ENCODE measurements at regions not wholly inside any gene's neighbourhood (a gene's known extent, or its start where the extent isn't known, plus 50 kb on each side); places are given as distances from the start of the nearest gene placed in this dataset.

DNA sequence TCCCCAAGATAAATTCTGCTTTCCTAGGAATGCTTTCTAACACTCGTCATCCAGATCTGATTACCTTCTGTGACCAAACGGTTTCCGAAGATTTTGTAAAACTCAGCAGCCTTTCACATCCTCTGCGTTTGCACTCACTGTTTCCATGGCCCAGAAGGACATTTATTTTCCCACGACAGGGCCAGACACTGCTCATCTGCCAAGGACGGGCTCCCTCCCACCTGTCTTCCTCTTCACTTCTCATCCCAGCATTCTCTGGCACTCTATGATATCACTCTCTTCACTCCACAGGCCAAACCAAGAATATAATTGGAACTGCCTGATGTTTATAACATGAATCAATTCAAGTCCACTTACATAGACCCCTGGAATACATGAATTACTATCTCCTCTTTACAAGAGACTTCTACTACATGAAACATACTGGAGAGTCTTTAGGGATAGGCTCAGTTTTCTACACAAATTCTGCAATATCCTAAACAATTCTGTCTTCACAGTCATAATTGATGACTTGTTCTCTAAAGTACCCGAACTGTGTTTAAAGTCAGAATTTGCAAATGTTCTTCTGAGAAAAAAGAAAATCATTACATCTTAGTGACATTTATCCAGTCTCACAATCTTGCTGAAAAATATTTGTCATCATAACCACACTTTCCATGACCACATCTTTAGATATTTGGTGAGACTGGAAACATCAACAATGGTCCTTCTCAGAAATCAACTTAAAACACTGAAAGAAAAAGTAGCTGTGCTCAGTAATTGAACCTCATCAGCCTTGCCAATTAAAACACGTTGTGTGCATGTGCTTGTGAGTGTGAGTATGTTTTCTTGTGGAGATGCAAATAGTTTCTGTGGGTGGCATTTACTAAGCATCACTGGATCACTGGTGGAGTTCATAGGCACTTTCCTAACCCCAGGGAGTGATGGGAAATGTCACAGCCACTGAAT, 79.5 kb upstream of the PRSS58 start:
- DNase-seq (ENCODE audit: low spot score), result no peak
- intact Hi-C loops (cut with DNase I), result no loop called here

DNA sequence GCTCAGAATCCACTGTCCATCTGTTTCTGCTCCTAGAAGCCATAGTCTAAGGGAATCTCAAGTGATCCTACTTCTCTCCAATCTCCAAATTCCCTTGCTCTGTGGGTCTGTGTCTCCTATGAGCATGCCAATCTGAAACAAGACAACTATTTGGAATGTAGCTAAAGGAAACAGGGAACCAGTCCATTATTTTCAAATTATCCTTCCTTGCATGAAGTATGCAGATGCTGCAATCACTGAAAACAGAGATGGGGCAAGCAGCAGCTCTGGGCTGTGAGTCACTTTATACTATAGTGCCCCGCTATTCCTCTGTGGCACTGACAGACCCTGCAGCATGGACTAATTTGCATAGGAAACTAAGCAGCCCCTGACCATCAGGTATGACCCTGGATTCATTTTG, 76.9 kb upstream of the PRSS58 start:
- DNase-seq (ENCODE audit: low spot score), result no peak
- intact Hi-C loops (cut with DNase I), result no loop called here

DNA sequence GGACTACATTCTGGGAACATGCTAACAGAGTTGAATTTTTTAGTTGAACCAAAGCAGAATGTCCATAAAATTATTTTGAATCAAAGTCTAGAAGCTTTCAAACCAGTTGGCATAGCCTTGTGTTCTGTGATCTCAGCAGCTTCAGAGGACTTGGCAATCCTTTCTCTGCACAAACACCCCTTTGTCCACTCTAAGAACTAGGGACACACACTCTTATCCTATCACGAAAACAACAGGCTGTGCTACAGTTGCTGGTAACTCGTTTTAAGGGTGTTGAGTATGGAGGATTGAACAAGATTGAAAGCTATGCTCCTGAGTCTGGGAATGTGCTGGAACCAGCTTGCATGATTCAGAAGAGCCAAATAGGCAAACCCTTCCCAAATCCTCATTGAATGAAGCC, 76.4 kb upstream of the PRSS58 start:
- DNase-seq (ENCODE audit: low spot score), result no peak
- intact Hi-C loops (cut with DNase I), result no loop called here

DNA sequence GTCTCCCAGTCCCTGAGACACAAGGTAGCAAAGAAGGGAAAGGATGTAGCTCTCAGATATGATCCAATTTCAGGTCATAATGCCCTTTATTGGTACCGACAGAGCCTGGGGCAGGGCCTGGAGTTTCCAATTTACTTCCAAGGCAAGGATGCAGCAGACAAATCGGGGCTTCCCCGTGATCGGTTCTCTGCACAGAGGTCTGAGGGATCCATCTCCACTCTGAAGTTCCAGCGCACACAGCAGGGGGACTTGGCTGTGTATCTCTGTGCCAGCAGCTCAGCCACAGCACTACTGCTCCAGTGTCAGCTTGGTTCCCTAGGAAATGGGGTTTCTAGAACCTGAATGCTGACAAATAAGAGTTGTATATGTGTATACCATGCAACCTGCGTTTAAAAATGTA, 74.6 kb upstream of the PRSS58 start:
- intact Hi-C loops (cut with DNase I), result no loop called here
- DNase-seq (ENCODE audit: low spot score), result no peak

DNA sequence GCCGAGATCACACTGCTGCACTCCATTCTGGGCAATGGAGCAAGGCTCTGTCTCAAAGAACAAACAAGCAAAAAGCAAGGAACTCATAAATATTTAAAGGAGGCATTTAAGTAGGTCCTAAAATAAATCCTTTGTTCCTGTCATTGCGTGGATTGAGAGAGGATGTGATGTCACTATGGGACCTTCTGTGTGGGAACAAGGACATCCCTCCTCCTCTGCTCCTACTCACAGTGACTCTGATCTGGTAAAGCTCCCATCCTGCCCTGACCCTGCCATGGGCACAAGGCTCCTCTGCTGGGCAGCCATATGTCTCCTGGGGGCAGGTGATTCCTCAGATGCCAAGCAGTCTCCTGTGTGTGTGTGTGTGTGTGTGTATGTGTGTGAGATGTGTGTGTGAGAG, 74.1 kb upstream of the PRSS58 start:
- intact Hi-C loops (cut with DNase I), result no loop called here
- no peak for DNase-seq (ENCODE audit: low spot score)

DNA sequence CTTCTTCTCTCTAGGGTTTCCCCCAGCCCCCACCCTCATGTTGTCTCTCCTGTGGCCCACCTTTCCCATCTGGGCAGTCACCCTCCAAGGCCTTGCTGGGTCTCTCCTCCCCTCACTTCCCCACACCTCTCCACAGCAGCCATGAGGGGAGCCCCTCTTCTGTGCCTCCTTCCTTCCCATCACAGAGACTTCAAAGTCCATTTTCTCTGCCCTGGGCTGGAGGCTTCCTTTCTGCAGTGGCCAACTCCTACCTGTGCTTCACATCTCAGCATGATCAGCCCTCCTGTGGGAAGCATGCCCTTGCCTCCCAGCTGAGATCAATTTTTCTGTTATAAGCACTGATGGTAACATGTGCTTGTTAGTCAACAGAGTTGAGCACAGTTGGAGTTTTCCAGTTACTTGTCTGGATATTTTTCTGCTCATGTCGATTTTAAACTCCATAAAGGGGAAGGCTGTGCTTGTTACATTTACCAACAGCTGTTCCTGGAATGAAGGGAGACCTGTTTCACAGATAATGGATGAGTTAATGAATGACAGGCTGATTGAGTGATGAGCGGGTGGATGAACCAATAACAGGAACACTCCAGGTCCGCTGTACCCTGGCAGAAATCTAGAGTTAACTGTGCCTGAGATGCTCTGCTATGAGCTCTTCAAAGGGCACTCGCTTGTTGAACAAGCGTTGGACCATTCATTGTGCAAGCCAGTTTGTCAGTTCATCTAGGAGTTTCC, 71.4 kb upstream of the PRSS58 start:
- DNase-seq (ENCODE audit: low spot score), result no peak
- intact Hi-C loops (cut with DNase I), result loop anchor here in 1 of 2 donors (2.0 kb wide), 1 partner anchor 464 kb away; no protein-coding TSS in a partner anchor

DNA sequence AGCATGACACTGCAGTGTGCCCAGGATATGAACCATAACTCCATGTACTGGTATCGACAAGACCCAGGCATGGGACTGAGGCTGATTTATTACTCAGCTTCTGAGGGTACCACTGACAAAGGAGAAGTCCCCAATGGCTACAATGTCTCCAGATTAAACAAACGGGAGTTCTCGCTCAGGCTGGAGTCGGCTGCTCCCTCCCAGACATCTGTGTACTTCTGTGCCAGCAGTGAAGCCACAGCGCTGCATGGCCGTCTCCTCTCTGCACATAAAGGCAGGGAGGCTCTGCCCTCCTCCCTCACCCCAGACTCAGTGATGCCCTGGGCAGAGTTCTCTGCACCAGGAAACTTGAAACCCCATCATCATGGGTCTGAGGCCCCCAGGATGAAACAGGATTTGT, 70.7 kb upstream of the PRSS58 start:
- intact Hi-C loops (cut with DNase I), result loop anchor here in 1 of 2 donors (2.0 kb wide), 1 partner anchor 464 kb away; no protein-coding TSS in a partner anchor
- DNase-seq (ENCODE audit: low spot score), result no peak

DNA sequence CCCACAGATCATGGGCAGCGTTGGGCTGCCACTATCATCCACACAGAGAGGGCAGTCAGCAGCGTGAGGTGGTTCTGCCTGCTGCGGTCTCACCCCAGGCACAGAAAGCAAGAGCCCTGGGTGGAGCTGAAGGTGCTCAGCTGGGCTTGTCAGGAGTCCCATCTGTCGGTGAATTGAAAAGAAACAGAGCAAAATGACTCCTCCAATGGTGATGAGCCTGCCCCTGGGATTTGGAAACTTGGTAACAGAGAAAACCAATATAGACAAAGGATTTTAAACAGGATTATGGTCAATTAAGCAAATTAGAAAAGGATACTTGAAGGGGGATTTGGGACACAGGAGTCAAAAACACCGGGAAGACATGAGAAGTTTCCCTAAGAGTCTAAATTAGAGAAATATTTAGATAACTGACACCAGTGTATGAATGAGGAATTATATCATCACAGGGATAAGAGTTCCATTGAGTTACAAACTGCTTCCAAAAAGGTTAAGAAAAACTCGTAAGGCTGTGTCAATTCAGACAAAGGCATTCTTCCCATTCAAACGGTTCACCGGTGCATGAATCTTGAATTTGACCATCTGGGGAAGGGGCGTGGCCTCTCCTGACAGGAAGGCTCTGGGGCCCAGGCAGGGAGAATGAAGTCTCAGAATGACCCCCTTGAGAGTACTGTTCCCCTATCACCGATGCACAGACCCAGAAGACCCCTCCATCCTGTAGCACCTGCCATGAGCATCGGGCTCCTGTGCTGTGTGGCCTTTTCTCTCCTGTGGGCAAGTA, 70.0 kb upstream of the PRSS58 start:
- no peak for DNase-seq (ENCODE audit: low spot score)
- intact Hi-C loops (cut with DNase I), result loop anchor here in 1 of 2 donors (2.0 kb wide), 1 partner anchor 463 kb away; no protein-coding TSS in a partner anchor

DNA sequence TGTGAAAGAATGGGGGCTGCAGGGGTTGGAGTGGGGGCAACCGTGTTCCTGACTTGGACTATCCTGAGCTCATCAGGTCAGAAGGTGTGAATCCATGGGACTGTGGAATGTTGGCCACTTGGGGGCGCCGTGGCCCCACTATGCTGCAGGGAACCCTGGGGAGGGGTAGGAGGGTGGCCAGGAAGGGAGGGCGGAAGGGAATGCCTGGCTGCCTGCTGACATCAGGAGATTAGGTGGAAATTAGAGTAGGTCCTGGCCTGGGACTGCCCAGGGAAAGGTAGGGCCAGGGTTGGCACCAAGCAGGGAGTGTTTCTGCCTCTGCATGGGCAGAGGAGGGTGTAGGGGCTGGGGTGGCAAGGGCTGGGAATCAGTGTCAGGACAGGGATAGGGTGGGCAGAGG, 65.8 kb upstream of the PRSS58 start:
- intact Hi-C loops (cut with DNase I), result loop anchor here in 1 of 2 donors (1.0 kb wide), 1 partner anchor 31 kb away; no protein-coding TSS in a partner anchor
- no peak for DNase-seq (ENCODE audit: low spot score)

DNA sequence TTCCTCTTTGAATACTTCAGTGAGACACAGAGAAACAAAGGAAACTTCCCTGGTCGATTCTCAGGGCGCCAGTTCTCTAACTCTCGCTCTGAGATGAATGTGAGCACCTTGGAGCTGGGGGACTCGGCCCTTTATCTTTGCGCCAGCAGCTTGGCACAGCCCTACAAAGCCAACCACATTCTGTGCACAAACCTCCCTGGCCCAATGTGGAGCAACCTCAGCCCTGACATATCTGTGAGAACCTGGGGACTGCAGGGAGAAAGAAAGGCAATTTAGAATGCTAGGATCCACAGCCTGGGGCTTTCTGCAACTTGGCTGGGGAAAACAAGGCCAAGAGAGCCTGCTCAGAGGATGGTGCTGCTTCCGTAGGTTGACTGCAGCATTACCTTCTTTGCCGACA, 63.5 kb upstream of the PRSS58 start:
- no peak for DNase-seq (ENCODE audit: low spot score)
- intact Hi-C loops (cut with DNase I), result no loop called here

DNA sequence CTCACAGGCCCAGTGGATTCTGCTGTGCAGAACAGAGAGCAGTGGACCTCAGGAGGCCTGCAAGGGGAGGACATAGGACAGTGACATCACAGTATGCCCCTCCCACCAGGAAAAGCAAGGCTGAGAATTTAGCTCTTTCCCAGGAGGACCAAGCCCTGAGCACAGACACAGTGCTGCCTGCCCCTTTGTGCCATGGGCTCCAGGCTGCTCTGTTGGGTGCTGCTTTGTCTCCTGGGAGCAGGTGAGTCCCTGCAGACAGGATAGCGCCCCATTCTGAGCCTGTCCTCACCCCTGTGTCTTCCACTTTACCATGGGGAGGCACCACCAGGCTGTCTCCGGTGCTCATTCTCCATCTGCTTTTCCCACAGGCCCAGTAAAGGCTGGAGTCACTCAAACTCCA, 63.0 kb upstream of the PRSS58 start:
- intact Hi-C loops (cut with DNase I), result no loop called here
- no peak for DNase-seq (ENCODE audit: low spot score)

DNA sequence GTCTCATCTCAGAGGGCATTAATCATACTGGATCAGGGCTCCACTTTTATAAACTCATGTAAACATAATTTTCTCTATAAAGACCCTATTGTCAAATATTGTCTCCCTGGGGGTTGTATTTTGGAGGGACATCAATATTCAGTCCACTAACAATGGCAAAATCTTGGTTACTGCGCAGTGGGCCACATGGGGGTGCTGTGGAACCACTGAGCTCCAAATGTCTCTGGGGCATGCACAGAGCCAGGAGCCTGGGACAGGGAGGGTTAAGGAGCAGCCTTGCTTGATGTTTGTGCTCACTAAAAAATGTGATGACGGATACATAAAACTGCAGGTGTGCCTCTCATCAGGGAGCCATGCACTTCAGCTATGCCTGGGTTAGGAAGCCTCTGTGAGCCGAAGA, 62.1 kb upstream of the PRSS58 start:
- intact Hi-C loops (cut with DNase I), result no loop called here
- DNase-seq (ENCODE audit: low spot score), result no peak

DNA sequence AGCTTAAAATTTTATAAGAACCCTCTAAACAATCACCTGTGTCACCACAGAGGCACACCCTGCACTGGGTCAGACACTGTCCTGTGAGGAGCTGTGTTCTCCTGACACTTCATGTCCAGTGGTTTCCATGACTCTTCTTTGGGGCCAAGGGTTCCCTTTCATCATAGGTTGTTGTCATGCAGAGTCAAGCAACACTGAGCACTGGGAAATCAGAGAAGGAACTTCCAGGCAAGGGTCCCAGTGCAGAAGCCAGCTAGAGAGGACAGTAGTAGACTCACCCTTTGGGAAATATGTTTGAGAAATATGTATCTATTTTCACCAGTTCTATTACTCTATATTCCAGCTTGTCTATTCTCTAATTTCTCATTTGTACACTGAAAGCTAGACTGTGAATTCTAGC, 56.4 kb upstream of the PRSS58 start:
- intact Hi-C loops (cut with DNase I), result no loop called here
- DNase-seq (ENCODE audit: low spot score), result no peak

DNA sequence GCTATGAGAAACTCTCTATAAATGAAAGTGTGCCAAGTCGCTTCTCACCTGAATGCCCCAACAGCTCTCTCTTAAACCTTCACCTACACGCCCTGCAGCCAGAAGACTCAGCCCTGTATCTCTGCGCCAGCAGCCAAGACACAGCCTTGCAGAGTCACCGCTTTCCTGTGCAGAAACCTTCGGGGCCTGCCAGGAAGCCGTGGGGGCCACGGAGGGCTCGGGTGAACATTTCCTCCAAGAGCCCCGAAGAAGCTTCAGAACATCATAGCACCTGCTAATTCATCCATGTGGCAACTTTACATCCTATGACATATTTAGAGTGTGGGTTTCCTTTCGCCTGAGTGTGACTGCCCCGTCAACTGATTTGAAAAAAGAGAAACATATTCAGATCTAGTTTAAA, 55.7 kb upstream of the PRSS58 start:
- intact Hi-C loops (cut with DNase I), result no loop called here
- no peak for DNase-seq (ENCODE audit: low spot score)

DNA sequence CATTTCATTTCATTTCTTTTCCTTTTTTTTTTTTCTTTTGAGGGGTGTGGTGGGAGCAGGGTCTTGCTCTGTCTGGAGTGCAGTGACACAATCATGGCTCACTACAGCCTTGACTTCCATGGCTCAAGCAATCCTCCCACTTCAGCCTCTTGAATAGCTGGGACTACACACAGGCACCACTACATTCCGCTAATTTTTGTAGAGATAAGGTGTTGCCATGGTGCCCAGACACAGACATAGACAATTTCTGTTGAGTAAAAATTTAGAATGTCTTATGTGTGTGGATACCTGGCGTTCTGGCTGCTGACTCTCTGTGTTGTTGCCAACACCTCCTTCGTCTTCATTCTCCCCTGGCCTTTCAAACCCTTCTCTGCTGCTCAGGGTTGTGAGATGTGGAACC, 54.0 kb upstream of the PRSS58 start:
- intact Hi-C loops (cut with DNase I), result loop anchor here in 1 of 2 donors (1.0 kb wide), 1 partner anchor 22 kb away; no protein-coding TSS in a partner anchor
- DNase-seq (ENCODE audit: low spot score), result no peak

DNA sequence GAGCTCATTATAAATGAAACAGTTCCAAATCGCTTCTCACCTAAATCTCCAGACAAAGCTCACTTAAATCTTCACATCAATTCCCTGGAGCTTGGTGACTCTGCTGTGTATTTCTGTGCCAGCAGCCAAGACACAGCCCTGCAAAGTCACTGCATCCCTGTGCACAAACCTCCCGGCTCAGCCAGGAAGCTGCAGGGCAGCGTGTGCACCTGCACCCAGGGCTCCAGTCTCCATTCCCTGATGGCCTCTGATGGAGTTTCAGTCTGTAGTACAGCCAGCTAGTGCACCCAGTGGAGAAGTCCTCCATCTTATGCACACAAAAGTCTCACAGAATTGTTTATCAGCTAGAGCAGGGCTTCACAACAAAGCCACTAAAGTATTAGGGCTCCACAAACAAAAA, 51.1 kb upstream of the PRSS58 start:
- intact Hi-C loops (cut with DNase I), result loop anchor here in 1 of 2 donors (1.0 kb wide), 1 partner anchor 35 kb away; no protein-coding TSS in a partner anchor
- no peak for DNase-seq (ENCODE audit: low spot score)

DNA sequence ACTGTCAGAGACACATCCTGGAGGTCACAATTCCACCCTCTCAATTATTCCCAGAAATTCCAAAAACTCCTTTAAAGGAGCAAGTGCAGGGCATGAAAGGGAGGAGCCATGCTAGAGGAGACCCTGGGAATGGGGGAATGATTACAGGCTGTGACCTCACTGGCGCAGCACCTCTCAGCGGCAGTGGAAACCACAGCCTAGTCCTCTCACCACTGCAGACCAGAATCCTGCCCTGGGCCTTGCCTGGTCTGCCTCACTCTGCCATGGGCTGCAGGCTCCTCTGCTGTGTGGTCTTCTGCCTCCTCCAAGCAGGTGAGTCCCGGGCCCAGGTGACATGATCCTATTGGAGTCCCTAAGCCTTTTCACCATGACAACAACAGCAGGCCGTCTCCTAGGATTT, 50.5 kb upstream of the PRSS58 start:
- intact Hi-C loops (cut with DNase I), result no loop called here
- DNase-seq (ENCODE audit: low spot score), result no peak
